IMR-90 (cell line): ENCODE measurements at regions not wholly inside any gene's neighbourhood (a gene's known extent, or its start where the extent isn't known, plus 50 kb on each side); places are given as distances from the start of the nearest gene placed in this dataset.

Source experiments
- ATAC-seq: fragments of 200-7000 bp; cut with Tn5 transposase; 2 replicates; pipeline ENCODE4 v1.9.1; 2020; ENCODE audit warnings: low read depth, mild to moderate bottlenecking, moderate library complexity
- BruUV-seq: library from RNA; stranded (reverse); fragments of 400-500 nt; replicated peaks from 2 replicates; lab custom pipeline; 2021; lab: Mats Ljungman, UMichigan
- CTCF ChIA-PET: fragments of 300-600 bp; formaldehyde crosslinking; extraction: SDS; loops from one replicate; lab custom pipeline; 2021; ENCODE audit warnings: antibody characterized with exemption; lab: Yijun Ruan, JAX
- POLR2A ChIA-PET: fragments of 300-600 bp; sonication (Branson Sonifier 250); formaldehyde crosslinking; loops from one replicate; lab custom pipeline; 2022; ENCODE audit warnings: antibody characterized with exemption; ENCODE audit not compliant: unreplicated experiment; lab: Charles Lee
- DNase-seq: peaks from one replicate; pipeline ENCODE4 v3.0.0; 2013
- H2AFZ ChIP-seq: replicated peaks from 2 replicates; pipeline ENCODE3; 2013; ENCODE audit warnings: low read length, mild to moderate bottlenecking; ENCODE audit not compliant: poor library complexity
- H2AK5ac ChIP-seq: 2 replicates; pipeline ENCODE4 v1.6.1; 2013; ENCODE audit warnings: low read depth, low read length, inconsistent platforms
- H2AK9ac ChIP-seq: replicated peaks from 2 replicates; pipeline ENCODE3; 2013; ENCODE audit warnings: mild to moderate bottlenecking, low read depth, low read length, moderate library complexity; ENCODE audit not compliant: poor library complexity
- H2BK120ac ChIP-seq: 2 replicates; pipeline ENCODE4 v1.6.1; 2013; ENCODE audit warnings: low read depth, low read length, inconsistent platforms
- H2BK15ac ChIP-seq: 3 replicates; pipeline ENCODE4 v1.6.1; 2013; ENCODE audit warnings: low read depth, low read length, inconsistent platforms
- H2BK20ac ChIP-seq: 2 replicates; pipeline ENCODE4 v1.6.1; 2013; ENCODE audit warnings: low read depth, mild to moderate bottlenecking, inconsistent platforms, low read length, moderate library complexity
- H2BK5ac ChIP-seq: 2 replicates; pipeline ENCODE4 v1.6.1; 2013; ENCODE audit warnings: mild to moderate bottlenecking, low read depth, low read length, inconsistent platforms; ENCODE audit not compliant: poor library complexity, severe bottlenecking
- H3K14ac ChIP-seq: replicated peaks from 2 replicates; pipeline ENCODE4 v1.6.1; 2013; ENCODE audit warnings: low read depth, low read length, inconsistent platforms
- H3K18ac ChIP-seq: 2 replicates; pipeline ENCODE4 v1.6.1; 2013; ENCODE audit warnings: low read depth, low read length, control low read depth
- H3K23ac ChIP-seq: 2 replicates; pipeline ENCODE4 v1.6.1; 2013; ENCODE audit warnings: low read depth, low read length, inconsistent platforms
- H3K27ac ChIP-seq: 2 replicates; pipeline ENCODE4 v1.5.1; 2013; ENCODE audit warnings: mild to moderate bottlenecking, control low read depth, low read length; ENCODE audit not compliant: insufficient read depth
- H3K27me3 ChIP-seq: 2 replicates; pipeline ENCODE4 v1.6.1; 2013; ENCODE audit warnings: low read length; ENCODE audit not compliant: control insufficient read depth, insufficient read depth
- H3K36me3 ChIP-seq: 2 replicates; pipeline ENCODE4 v1.6.1; 2013; ENCODE audit warnings: low read length, mixed read lengths; ENCODE audit not compliant: control insufficient read depth, insufficient read depth
- H3K4ac ChIP-seq: 2 replicates; pipeline ENCODE4 v1.6.1; 2013; ENCODE audit warnings: low read depth, low read length, inconsistent platforms
- H3K4me1 ChIP-seq: 2 replicates; pipeline ENCODE4 v1.6.1; 2013; ENCODE audit warnings: low read length, mixed read lengths; ENCODE audit not compliant: control insufficient read depth, insufficient read depth
- H3K4me2 ChIP-seq: 2 replicates; pipeline ENCODE4 v1.6.1; 2013; ENCODE audit warnings: low read depth, mild to moderate bottlenecking, control low read depth, low read length, moderate library complexity
- H3K4me3 ChIP-seq: 2 replicates; pipeline ENCODE4 v1.5.1; 2013; ENCODE audit warnings: low read depth, mild to moderate bottlenecking, control low read depth, low read length, moderate library complexity; ENCODE audit not compliant: insufficient read depth
- H3K56ac ChIP-seq: 2 replicates; pipeline ENCODE4 v1.6.1; 2013; ENCODE audit warnings: low read length, inconsistent platforms; ENCODE audit not compliant: insufficient read depth; ENCODE audit errors: extremely low read depth
- H3K79me1 ChIP-seq, 2 experiments: 2 replicates each; pipeline ENCODE4 v1.6.1; 2013; ENCODE audit warnings: low read length in 2 of 2, inconsistent platforms in 1 of 2, low read depth in 1 of 2
- H3K9ac ChIP-seq: 2 replicates; pipeline ENCODE4 v1.6.1; 2013; ENCODE audit warnings: low read depth, low read length, control low read depth
- H3K9me1 ChIP-seq: 2 replicates; pipeline ENCODE4 v1.6.1; 2013; ENCODE audit warnings: low read length, inconsistent platforms; ENCODE audit not compliant: insufficient read depth
- H3K9me3 ChIP-seq: 2 replicates; pipeline ENCODE4 v1.6.1; 2013; ENCODE audit warnings: low read length; ENCODE audit not compliant: control insufficient read depth, insufficient read depth
- H4K20me1 ChIP-seq: 2 replicates; pipeline ENCODE4 v1.6.1; 2013; ENCODE audit warnings: low read length, inconsistent platforms; ENCODE audit not compliant: insufficient read depth
- H4K5ac ChIP-seq: 2 replicates; pipeline ENCODE4 v1.6.1; 2013; ENCODE audit warnings: mild to moderate bottlenecking, low read depth, low read length, control low read depth
- H4K8ac ChIP-seq, 2 experiments: 2 replicates each; pipeline ENCODE4 v1.6.1; 2013; ENCODE audit warnings: low read depth in 2 of 2, low read length in 2 of 2, control low read depth in 1 of 2, inconsistent platforms in 1 of 2
- H4K91ac ChIP-seq: 2 replicates; pipeline ENCODE4 v1.6.1; 2013; ENCODE audit warnings: low read depth, low read length, inconsistent platforms; ENCODE audit not compliant: insufficient read depth
- BHLHE40 ChIP-seq: fragments of 150-350 bp; IDR thresholded peaks from 2 replicates; pipeline ENCODE4 v1.6.1; 2016; ENCODE audit warnings: mild to moderate bottlenecking, low read depth, low read length
- CHD1 ChIP-seq: IDR thresholded peaks from 2 replicates; pipeline ENCODE4 v1.6.1; 2012; ENCODE audit warnings: low read depth, low read length, improper control_type of control experiment
- CTCF ChIP-seq: conservative IDR thresholded peaks from 2 replicates; pipeline ENCODE4 v1.5.1; 2012; ENCODE audit warnings: mild to moderate bottlenecking, low read depth, low read length, improper control_type of control experiment
- FOS ChIP-seq: fragments of 150-350 bp; IDR thresholded peaks from 2 replicates; pipeline ENCODE4 v1.6.1; 2016; ENCODE audit warnings: low read depth, low read length
- MAFK ChIP-seq: IDR thresholded peaks from 2 replicates; pipeline ENCODE4 v1.6.1; 2012; ENCODE audit warnings: low read depth, low read length, improper control_type of control experiment
- MAZ ChIP-seq: IDR thresholded peaks from 2 replicates; pipeline ENCODE4 v1.6.1; 2012; ENCODE audit warnings: low read depth, mild to moderate bottlenecking, low read length, improper control_type of control experiment, moderate library complexity, borderline replicate concordance
- MXI1 ChIP-seq: IDR thresholded peaks from 2 replicates; pipeline ENCODE4 v1.6.1; 2012; ENCODE audit warnings: low read depth, mild to moderate bottlenecking, low read length, moderate library complexity, borderline replicate concordance
- NFE2L2 ChIP-seq: fragments of 150-350 bp; IDR thresholded peaks from 2 replicates; pipeline ENCODE4 v1.6.1; 2016; ENCODE audit warnings: low read depth, mild to moderate bottlenecking, low read length
- RAD21 ChIP-seq: IDR thresholded peaks from 2 replicates; pipeline ENCODE4 v1.6.1; 2012; ENCODE audit warnings: low read length, improper control_type of control experiment
- WGBS, 2 experiments: methylation state at CpG; one replicate each; pipeline versions ENCODE4 v1.1.5 to v1.1.7; 2013; ENCODE audit warnings: missing lambda C conversion rate in 2 of 2; ENCODE audit not compliant: insufficient read length in 1 of 2; ENCODE audit errors: extremely low coverage in 2 of 2; 5-methylcytosine and 5-hydroxymethylcytosine counted together
- dilution Hi-C: fragments of 300-500 bp; cut with HindIII; formaldehyde crosslinking; loops from one replicate; pipeline ENCODE4 v1.14.3; 2018; ENCODE audit warnings: low sequenced_read_pairs; ENCODE audit not compliant: unreplicated experiment
- in situ Hi-C: fragments of 300-500 bp; cut with MboI; formaldehyde crosslinking; loops from 3 replicates; pipeline ENCODE4 v1.14.3; 2019; ENCODE audit warnings: low sequenced_read_pairs, inconsistent platforms, mixed read lengths
- intact Hi-C: fragments of 100-400 bp; cut with micrococcal nuclease; formaldehyde crosslinking; loops from 2 replicates; pipeline ENCODE4 v1.10.0; 2022

GRCh38 chr1:87796471-87796901, 467.8 kb downstream of the LMO4 start (continued):
- TF ChIP-seq BHLHE40 (no peak), CTCF (no peak), FOS (no peak)

- Histone ChIP-seq H3K4me2 (no peak overlapping the region), H2BK5ac (peak overlapping the region; percentile 66), H2AFZ (peak overlapping the region; percentile 9), H3K9me1 (peaks cover 6% of the 10 kb centered on the region), H4K5ac (no peak overlapping the region), H4K8ac (no peak overlapping the region), H2BK15ac (0 out of 3 replicates have a peak overlapping the region, but pooled peaks have one; percentile 32), H2BK120ac (peak overlapping the region; percentile 32), H3K4ac (no peak overlapping the region; the same call in 1 of the 2 replicates), H4K20me1 (no peaks in the 10 kb centered on the region), H3K4me3 (no peak overlapping the region), H3K56ac (no peak overlapping the region), H3K14ac (no peak overlapping the region), H3K4me1 (peaks cover 10% of the 10 kb centered on the region), H2BK20ac (peak overlapping the region; percentile 18; the same call in 1 of the 2 replicates), H3K27ac (no peak overlapping the region), H3K27me3 (no peaks in the 10 kb centered on the region), H3K9ac (no peak overlapping the region), H3K18ac (peak overlapping the region; percentile 55; the same call in 1 of the 2 replicates), H2AK5ac (no peak overlapping the region), H3K79me1 (0 out of 4 replicates have a peak, but pooled peaks cover 0 to 3% of the 10 kb centered on the region in 2 experiments), H4K91ac (no peak overlapping the region), H3K9me3 (no peaks in the 10 kb centered on the region), H3K23ac (no peak overlapping the region), H3K36me3 (no peaks in the 10 kb centered on the region), H2AK9ac (no peak overlapping the region)
- dilution Hi-C loops (no loop called here), intact Hi-C loops (no loop called here), in situ Hi-C loops (no loop called here)
- no peak for TF ChIP-seq NFE2L2
- TF ChIP-seq RAD21: no peak
- TF ChIP-seq MXI1: no peak
- TF ChIP-seq MAZ: no peak
- no peak for TF ChIP-seq FOS
- no peak for TF ChIP-seq CHD1
- TF ChIP-seq CTCF: no peak
- no peak for TF ChIP-seq MAFK
- WGBS, 2 experiments: 43% methylated on average over 1 of the region's 7 CpGs; no CpG with 5 or more reads in 1 of the 2 experiments
- DNase-seq: peak; percentile 52
- BruUV-seq: no TSS peak
- CTCF ChIA-PET: no interaction called here
- ATAC-seq: peak; percentile 47
- POLR2A ChIA-PET: no interaction called here
Observed at GRCh38 chr1:87799451-87799850, 470.8 kb downstream of the LMO4 start.
